ENCODE measurements at regions not wholly inside any gene's neighbourhood (a gene's known extent, or its start where the extent isn't known, plus 50 kb on each side); places are given as distances from the start of the nearest gene placed in this dataset.

DNA sequence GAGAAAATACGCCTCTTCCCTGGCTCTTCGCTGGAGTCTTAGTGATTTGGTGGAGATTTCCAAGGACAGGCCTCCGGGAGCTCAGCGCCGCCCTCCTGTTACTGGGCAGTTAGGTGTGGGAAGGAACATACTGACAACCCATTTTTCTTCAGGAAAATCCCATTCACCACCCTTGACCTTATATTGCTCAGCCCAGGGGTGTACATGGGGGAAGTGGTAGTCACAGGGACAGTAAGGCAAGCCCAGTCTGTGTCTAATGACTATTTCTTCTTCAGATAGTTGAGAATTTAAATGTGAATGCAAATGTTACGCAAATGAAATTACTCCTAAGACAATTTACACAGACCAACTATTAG lies 119.4 kb downstream of the UQCRFS1 start:
- DNase-seq, result no peak

DNA sequence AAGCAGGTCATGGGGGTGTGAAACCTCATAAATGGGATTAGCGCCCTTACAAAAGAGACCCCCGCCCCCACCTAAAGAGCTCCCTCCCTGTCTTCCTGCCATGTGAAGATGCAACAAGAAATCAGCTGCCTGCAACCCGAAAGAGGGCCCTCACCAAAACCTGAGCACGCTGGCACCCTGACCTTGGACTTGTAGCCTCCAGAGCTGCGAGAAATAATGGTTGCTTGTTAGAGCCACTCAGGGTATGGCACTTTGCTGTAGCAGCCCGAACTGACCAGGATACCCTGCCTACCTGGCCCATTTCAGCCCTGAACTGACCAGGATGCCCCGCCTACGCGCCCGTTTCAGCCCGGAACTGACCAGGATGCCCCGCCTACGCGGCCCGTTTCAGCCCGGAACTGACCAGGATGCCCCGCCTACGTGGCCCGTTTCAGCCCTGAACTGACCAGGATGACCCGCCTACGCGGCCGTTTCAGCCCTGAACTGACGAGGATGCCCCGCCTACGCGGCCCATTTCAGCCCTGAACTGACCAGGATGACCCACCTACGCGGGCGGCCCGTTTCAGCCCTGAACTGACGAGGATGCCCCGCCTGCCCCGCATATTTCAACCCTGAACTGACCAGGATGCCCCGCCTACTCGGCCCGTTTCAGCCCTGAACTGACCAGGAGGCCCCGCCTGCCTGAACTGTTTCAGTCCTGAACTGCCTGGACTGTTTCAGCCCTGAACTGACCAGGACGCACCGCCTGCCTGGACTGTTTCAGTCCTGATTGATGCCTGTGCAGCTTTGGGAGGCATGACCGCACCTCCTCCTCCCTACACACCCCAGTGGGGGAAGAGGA lies 120.0 kb downstream of the UQCRFS1 start:
- DNase-seq, result no peak

DNA sequence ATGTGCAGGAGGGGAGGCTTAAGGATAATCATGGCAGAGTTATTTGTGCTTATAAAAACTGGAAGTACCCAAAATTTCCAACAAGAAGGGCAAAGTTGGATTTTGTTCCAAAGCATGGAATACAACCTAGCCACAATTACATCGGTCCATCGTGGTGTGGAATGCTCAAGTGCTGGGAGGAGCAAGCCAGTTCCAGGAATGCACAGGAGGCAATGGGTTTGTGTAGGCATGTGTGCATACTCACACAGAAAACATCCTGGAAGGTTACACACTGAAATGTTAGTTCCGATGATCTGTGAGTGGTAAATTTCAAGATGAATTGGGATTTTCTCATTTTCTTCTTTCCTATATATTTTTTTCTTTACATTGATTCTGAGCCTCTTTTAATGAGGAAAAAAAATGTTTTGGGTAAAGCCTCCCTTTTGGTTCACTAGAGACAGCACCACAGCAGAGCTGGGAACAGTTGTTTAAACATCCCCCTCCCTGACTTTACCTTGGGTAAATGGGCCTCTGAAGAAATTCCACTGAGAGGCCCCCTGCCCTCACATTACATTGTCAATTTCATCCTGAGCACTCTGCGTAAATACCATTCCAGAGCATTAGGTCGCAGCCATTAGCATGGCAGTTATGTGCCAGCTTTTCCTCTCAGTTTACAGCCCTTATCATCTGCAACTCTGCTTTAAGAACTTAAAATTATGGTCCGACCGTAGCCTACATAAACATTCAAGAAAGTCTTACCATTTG lies 122.0 kb downstream of the UQCRFS1 start:
- no peak for DNase-seq

GRCh38 chr19:29089315-29089870 lies 123.6 kb downstream of the UQCRFS1 start:
- DNase-seq, result no peak

DNA sequence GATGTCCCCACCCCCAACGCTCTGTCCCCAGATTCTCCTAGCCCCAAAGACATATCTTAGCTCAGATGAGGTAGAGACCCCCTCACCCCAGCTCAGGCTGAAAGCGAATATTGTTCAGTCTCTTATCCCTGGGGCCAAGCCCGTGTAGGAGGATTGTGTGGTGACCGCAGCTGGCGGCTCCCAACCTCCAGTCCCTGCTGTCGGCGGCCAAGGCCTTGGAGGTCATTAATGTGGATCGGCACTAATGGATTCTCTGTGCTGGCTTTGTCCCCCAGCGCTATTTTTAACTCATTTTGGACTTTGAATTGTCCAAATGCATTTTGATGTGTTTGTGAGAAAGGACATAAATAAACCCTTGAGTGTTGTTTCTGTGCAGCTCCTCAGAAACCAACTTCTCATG lies 124.2 kb downstream of the UQCRFS1 start:
- DNase-seq, result no peak

- no peak for DNase-seq
These were observed 126.3 kb downstream of the UQCRFS1 start for GRCh38 chr19:29086646-29087045.

DNA sequence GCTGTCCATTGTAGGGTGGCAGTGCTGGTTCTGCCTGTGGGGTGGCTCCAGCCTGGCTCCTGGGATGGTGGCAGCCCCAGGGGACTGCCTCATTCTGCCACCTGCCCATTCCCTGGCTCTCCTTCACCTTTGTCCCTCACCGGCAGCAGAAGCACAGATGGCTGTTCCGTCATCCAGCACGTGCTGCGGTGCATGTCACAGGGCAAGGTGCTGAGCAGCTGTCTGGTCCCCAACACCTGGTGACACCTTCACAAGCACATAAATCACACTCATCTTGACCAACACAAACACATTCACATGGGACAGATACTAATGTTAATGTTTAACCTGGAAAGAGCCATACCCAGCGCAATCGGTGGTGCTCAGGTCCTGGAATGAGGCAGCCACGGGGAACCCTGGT lies 126.8 kb downstream of the UQCRFS1 start:
- DNase-seq, result no peak

DNA sequence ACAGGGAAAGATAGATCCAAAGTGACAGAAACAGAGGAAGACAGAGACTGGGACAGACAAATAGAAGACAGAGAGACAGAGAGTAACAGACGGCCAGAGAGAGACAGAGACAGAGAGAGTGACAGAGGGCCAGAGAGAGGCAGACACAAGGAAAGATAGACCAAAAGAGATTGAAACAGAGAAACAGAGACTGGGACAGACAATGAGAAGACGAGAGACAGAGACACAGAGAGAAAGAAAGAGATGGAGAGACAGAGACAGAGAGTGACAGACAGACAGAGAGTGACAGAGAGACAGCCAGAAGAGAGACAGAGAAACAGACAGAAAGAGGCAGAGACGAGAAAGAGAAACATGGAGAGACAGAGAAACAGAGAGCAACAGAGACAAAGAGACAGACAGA lies 127.3 kb downstream of the UQCRFS1 start:
- DNase-seq, result no peak

DNA sequence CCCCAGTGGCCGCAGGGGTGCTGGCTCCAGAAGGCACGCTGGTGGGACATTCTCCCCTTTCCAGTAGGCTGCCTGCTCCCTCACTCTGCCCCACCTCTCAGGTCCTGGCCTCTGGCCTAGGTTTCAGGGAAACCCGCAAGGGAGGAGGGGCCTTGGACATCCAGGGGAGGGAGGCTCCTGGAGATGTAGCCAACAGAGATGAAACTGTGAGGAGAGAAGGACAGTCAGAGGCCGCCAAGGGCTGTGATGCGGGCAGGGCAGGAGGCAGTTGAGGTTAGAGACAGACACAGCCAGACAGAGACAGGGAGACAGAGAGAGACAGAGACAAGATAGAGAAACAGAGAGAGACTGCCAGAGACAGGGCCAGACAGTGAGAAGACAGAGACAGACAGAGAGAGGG lies 127.7 kb downstream of the UQCRFS1 start:
- no peak for DNase-seq

GRCh38 chr19:29084266-29084665 lies 128.7 kb downstream of the UQCRFS1 start:
- DNase-seq, result no peak

- DNase-seq, result no peak
These were observed 129.1 kb downstream of the UQCRFS1 start for GRCh38 chr19:29083863-29084262.

DNA sequence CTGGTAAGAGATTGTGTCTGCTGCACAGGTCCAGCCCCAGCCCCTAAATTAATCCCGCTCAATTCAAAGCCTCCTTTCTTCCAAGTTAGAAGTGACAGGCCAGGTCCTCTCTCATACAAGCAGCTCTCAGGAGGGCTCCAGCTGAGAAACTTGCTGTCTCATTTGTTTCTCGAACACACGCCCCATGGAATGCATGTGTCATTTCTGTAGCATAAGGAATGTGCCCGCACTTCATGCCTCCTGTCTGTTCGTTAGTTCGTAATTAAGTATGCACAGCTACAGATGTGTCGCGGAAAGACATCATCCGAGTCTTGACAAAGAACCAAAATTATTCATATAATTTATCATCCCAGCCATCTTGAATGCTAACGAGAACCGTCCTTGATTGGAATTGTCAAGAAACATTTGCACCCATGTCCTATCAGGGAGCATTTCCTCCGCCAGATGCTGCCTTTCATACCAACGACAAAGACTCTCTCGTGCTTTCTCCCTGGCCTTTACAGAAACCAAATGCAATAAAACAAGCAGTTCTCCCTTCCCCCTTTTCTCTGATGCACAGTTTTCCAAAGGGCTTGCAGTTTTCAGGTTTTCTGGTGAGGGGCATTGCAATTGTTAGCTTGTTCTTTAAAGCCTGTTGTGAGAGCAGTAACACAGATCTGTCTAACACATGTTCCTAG lies 133.5 kb downstream of the UQCRFS1 start:
- no peak for DNase-seq

GRCh38 chr19:29076963-29077362 lies 136.0 kb downstream of the UQCRFS1 start:
- no peak for DNase-seq

GRCh38 chr19:29076161-29076560 lies 136.8 kb downstream of the UQCRFS1 start:
- no peak for DNase-seq

GRCh38 chr19:29075149-29075548 lies 137.8 kb downstream of the UQCRFS1 start:
- no peak for DNase-seq

DNA sequence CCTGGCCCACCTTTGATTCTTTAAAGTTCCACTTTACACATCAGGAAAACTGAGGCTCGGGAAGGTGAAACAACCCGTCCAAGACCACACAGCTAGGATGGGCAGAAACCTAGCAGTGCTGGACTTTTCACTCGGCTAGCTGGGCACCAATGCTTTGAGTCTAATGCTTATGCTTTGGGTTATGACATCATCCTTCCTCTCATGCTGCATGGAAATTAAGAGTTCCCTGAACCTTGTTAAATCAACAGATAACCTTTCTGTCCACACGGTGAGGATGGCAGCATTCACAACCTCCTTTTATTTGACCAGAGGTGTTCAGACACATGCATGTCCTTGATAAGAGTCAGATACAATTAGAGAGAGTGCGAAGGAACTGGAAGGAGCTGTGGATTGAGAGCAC lies 138.4 kb downstream of the UQCRFS1 start:
- DNase-seq, result no peak

- no peak for DNase-seq
These were observed 145.1 kb downstream of the UQCRFS1 start for GRCh38 chr19:29067831-29068230.

GRCh38 chr19:29062475-29063435 lies 150.2 kb downstream of the UQCRFS1 start:
- no peak for DNase-seq

DNA sequence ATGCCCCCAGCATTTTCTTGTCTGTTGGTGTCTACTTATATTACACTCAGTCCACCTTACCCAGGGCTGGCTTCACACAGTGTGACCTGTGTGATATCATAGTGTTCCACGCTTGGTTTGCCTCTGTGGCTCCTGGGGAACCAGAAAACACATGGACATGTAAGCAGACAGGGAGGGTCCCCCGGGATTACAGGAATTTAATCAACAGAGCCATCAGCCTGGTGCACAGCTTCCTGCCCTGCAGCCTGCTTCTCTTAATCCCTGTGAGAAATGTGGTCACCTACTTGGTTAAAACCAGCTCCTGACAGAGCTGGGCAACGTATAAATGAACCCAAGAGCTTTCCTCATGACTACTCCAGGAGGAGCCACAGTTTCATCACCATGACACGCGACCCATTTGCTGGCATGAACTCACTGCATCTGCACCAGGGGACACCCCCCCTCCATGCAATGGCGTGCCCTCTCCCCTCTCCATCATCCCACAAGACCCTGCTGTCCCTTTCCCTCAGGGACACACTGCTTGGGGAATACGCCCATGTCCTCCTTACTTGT lies 152.1 kb downstream of the UQCRFS1 start:
- no peak for DNase-seq

DNA sequence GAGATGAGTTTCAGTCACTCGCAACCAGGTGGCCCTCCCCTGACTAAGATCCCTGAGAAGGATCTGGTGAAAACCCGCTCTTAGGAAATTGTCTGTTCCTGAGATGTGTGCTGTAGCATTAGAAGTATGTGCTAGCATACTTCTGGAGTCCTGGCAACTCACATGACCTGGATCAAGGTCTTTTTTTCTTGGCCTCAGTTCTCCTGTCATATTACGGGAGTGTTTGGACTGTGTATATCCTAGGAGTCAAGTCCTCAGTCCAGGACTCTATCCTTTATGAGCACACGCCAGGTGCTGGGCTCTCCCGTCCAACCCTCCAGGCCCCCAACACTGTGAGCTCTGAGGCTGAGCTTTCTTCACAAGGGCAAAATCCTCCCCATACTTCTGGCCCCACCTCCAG lies 156.4 kb downstream of the UQCRFS1 start:
- DNase-seq, result no peak

GRCh38 chr19:29054886-29055675 lies 157.9 kb downstream of the UQCRFS1 start:
- DNase-seq, result no peak
